HG02938 (cell line): ENCODE measurements at regions not wholly inside any gene's neighbourhood (a gene's known extent, or its start where the extent isn't known, plus 50 kb on each side); places are given as distances from the start of the nearest gene placed in this dataset.

ENCODE experiments used
- ATAC-seq: cut with Tn5 transposase; IDR thresholded peaks from one replicate; pipeline ENCODE4 v1.9.1; 2021; ENCODE audit warnings: mild to moderate bottlenecking, moderate library complexity; ENCODE audit not compliant: unreplicated experiment

GRCh38 chr7:8931906-8932646, 498.7 kb downstream of the NXPH1 start:
- ATAC-seq: no peak

GRCh38 chr7:8932751-8933150, 499.3 kb downstream of the NXPH1 start:
- ATAC-seq: no peak

- no peak for ATAC-seq
Observed at GRCh38 chr7:8937204-8937603, 503.8 kb downstream of the NXPH1 start.

- no peak for ATAC-seq
Observed at GRCh38 chr7:8938044-8938805, 504.8 kb downstream of the NXPH1 start.

- no peak for ATAC-seq
Observed at GRCh38 chr7:8939446-8939845, 506.0 kb downstream of the NXPH1 start.

- no peak for ATAC-seq
Observed at GRCh38 chr7:8963722-8964121, 530.3 kb downstream of the NXPH1 start.

- ATAC-seq: no peak
Observed at GRCh38 chr7:8965177-8965576, 531.8 kb downstream of the NXPH1 start.

GRCh38 chr7:8973601-8974000, 540.2 kb downstream of the NXPH1 start:
- ATAC-seq: no peak

GRCh38 chr7:8975681-8976080, 542.3 kb downstream of the NXPH1 start:
- no peak for ATAC-seq

- no peak for ATAC-seq
Observed at GRCh38 chr7:8982338-8982992, 549.1 kb downstream of the NXPH1 start.

- ATAC-seq: no peak
Observed at GRCh38 chr7:8985255-8985654, 551.8 kb downstream of the NXPH1 start.

- ATAC-seq: no peak
Observed at GRCh38 chr7:8988267-8988666, 554.9 kb downstream of the NXPH1 start.

GRCh38 chr7:8991159-8991558, 557.8 kb downstream of the NXPH1 start:
- ATAC-seq: no peak

GRCh38 chr7:8998762-8999161, 565.4 kb downstream of the NXPH1 start:
- no peak for ATAC-seq

- ATAC-seq: no peak
Observed at GRCh38 chr7:9013940-9014339, 580.5 kb downstream of the NXPH1 start.

GRCh38 chr7:9017286-9017685, 583.9 kb downstream of the NXPH1 start:
- no peak for ATAC-seq

- no peak for ATAC-seq
Observed at GRCh38 chr7:9022456-9022855, 589.0 kb downstream of the NXPH1 start.

GRCh38 chr7:9023675-9024294, 590.4 kb downstream of the NXPH1 start:
- no peak for ATAC-seq

GRCh38 chr7:9026121-9026520, 592.7 kb downstream of the NXPH1 start:
- no peak for ATAC-seq

GRCh38 chr7:9028012-9028411, 594.6 kb downstream of the NXPH1 start:
- no peak for ATAC-seq
